Activated T-cell treated with anti-CD3 and anti-CD28 coated beads, Interleukin-2, amount 50 U/mL, for 72 hours (primary cell): ENCODE measurements at regions not wholly inside any gene's neighbourhood (a gene's known extent, or its start where the extent isn't known, plus 50 kb on each side); places are given as distances from the start of the nearest gene placed in this dataset.
"Not testable (repeated sequence)": the region's sequence is repeated elsewhere in the genome, so short reads cannot be mapped to it uniquely, and the experiment has no call there.

Source experiments
- ATAC-seq, 2 donors: fragments of 150-1000 bp; cut with Tn5 transposase; replicated peaks in 1 of 2; 2 replicates each; pipeline ENCODE4 v1.10.0; 2021; ENCODE audit warnings: moderate library complexity in 2 of 2, mild to moderate bottlenecking in 1 of 2
- DNase-seq, 2 donors: peaks; one replicate each; pipeline ENCODE4 v3.0.0; 2021 to 2022; ENCODE audit warnings: mixed read lengths in 1 of 2
- H3K27ac Mint-ChIP-seq: one replicate; pipeline ENCODE4 v1.8.0; 2022; ENCODE audit warnings: mild to moderate bottlenecking, moderate library complexity, mixed read lengths
- H3K27me3 Mint-ChIP-seq: one replicate; pipeline ENCODE4 v1.8.0; 2022; ENCODE audit warnings: low read depth, mixed read lengths
- H3K36me3 Mint-ChIP-seq, 2 donors: one replicate each; pipeline ENCODE4 v1.8.0; 2022; ENCODE audit warnings: mixed read lengths in 2 of 2, mild to moderate bottlenecking in 1 of 2; ENCODE audit not compliant: insufficient read depth in 2 of 2
- H3K4me1 Mint-ChIP-seq: one replicate; pipeline ENCODE4 v1.8.0; 2022; ENCODE audit warnings: low read depth, mixed read lengths
- H3K4me3 Mint-ChIP-seq, 2 donors: one replicate each; pipeline ENCODE4 v1.8.0; 2022; ENCODE audit warnings: mild to moderate bottlenecking in 2 of 2, mixed read lengths in 2 of 2, moderate library complexity in 2 of 2
- H3K9me3 Mint-ChIP-seq, 2 donors: one replicate each; pipeline ENCODE4 v1.8.0; 2022; ENCODE audit warnings: mixed read lengths in 2 of 2

GRCh38 chr6:84862843-84863242 is 98.4 kb upstream of the TBX18 start:
- Mint-ChIP-seq H3K27me3 (no peaks in the 10 kb centered on the region), H3K27ac (no peak overlapping the region), H3K9me3 (peaks cover 0 to 2% of the 10 kb centered on the region in 2 donors), H3K4me3 (no peak overlapping the region), H3K4me1 (no peaks in the 10 kb centered on the region), H3K36me3 (no peaks in the 10 kb centered on the region)
- ATAC-seq: no peak
- DNase-seq: no peak

DNA sequence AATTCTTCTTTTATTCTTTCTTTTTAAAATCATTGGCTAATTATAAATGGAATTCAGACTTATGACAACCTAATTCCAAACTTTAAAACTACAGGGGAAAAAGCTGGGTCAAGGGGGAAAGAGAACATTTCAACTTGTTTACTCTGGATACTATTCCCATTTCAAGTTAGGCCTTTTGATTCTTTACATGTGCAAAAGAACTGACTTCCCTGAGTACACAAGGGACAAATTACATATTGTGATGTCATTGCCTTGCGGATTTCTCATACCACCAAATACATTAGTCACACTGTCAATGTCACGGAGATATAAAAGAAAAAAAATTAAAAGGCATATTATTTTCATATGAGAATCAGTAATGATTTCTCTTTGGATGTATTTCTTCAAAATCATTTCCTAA is 96.5 kb upstream of the TBX18 start:
- H3K9me3 Mint-ChIP-seq: peaks cover 0 to 2% of the 10 kb centered on the region in 2 donors
- no peaks in the 10 kb centered on the region for H3K4me1 Mint-ChIP-seq
- DNase-seq (no peak), ATAC-seq (no peak)
- no peak overlapping the region for H3K4me3 Mint-ChIP-seq
- H3K27ac Mint-ChIP-seq: no peak overlapping the region
- no peaks in the 10 kb centered on the region for H3K27me3 Mint-ChIP-seq
- no peaks in the 10 kb centered on the region for H3K36me3 Mint-ChIP-seq

- H3K9me3 Mint-ChIP-seq: peaks cover 0 to 2% of the 10 kb centered on the region in 2 donors
- H3K36me3 Mint-ChIP-seq: no peaks in the 10 kb centered on the region
- H3K4me1 Mint-ChIP-seq: no peaks in the 10 kb centered on the region
- ATAC-seq (no peak), DNase-seq (no peak)
- no peak overlapping the region for H3K27ac Mint-ChIP-seq
- H3K4me3 Mint-ChIP-seq: no peak overlapping the region
- no peaks in the 10 kb centered on the region for H3K27me3 Mint-ChIP-seq
These were observed 96.1 kb upstream of the TBX18 start for GRCh38 chr6:84860509-84860908.

DNA sequence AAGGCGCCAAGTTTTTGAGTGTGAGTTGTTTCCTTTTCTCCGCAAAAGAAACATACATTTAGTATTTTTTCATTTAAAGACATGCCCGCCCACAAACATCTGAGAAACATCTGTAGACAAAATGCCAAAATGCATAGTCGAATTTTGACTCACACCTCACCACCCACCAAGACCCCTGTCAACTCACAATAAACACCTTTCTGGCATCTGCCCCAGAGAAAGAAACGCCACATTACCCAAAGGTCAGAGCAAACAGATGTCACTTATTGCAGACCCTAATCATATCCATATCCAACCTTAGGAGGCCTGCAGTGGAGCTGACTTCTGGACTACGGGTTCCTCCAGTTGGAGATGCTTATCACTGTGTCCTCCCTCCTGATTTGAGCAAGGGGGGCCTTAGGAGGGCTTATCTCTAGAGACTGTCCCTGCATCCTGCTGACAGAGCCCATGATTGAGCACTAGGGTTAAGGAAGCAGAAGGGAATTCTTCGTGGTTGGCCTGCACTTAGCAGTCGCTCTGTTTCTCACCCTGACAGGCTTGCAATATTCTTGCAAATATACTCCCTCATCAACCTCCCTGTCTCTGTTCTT is 90.5 kb upstream of the TBX18 start:
- H3K27me3 Mint-ChIP-seq: no peaks in the 10 kb centered on the region
- no peak for DNase-seq
- H3K27ac Mint-ChIP-seq: no peak overlapping the region
- no peak overlapping the region for H3K4me3 Mint-ChIP-seq
- no peak for ATAC-seq
- H3K36me3 Mint-ChIP-seq: no peaks in the 10 kb centered on the region
- H3K4me1 Mint-ChIP-seq: no peaks in the 10 kb centered on the region
- H3K9me3 Mint-ChIP-seq: peaks cover 0 to 2% of the 10 kb centered on the region in 2 donors

DNA sequence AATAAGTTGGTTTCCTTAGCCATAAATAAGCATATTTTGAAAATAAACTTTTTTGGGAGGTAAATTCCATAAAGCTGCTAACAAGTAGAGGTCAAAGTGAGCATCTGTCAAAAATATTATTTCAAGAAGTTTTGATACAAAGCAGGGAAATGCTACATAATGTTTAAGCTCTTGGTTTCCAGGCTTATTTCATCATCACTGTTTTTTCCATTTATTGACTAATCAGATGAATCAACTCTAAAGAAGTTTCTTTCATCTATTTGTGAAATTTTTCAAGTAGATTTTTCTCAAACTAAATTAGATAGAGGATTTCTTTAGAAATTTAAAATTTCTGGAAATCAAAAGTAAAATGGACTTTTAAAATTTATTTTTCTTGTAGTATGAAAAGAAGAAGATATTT is 89.5 kb upstream of the TBX18 start:
- Mint-ChIP-seq H3K4me3 (no peak overlapping the region), H3K36me3 (no peaks in the 10 kb centered on the region), H3K27ac (no peak overlapping the region), H3K27me3 (no peaks in the 10 kb centered on the region), H3K4me1 (no peaks in the 10 kb centered on the region), H3K9me3 (peaks cover 0 to 2% of the 10 kb centered on the region in 2 donors)
- ATAC-seq: no peak
- no peak for DNase-seq

- H3K27ac Mint-ChIP-seq: no peak overlapping the region
- H3K4me3 Mint-ChIP-seq: no peak overlapping the region
- no peaks in the 10 kb centered on the region for H3K27me3 Mint-ChIP-seq
- H3K4me1 Mint-ChIP-seq: no peaks in the 10 kb centered on the region
- peaks cover 5 to 6% of the 10 kb centered on the region in 2 donors for H3K9me3 Mint-ChIP-seq
- no peaks in the 10 kb centered on the region for H3K36me3 Mint-ChIP-seq
- DNase-seq: no peak
- ATAC-seq: no peak
These were observed 84.6 kb upstream of the TBX18 start for GRCh38 chr6:84848960-84849359.

DNA sequence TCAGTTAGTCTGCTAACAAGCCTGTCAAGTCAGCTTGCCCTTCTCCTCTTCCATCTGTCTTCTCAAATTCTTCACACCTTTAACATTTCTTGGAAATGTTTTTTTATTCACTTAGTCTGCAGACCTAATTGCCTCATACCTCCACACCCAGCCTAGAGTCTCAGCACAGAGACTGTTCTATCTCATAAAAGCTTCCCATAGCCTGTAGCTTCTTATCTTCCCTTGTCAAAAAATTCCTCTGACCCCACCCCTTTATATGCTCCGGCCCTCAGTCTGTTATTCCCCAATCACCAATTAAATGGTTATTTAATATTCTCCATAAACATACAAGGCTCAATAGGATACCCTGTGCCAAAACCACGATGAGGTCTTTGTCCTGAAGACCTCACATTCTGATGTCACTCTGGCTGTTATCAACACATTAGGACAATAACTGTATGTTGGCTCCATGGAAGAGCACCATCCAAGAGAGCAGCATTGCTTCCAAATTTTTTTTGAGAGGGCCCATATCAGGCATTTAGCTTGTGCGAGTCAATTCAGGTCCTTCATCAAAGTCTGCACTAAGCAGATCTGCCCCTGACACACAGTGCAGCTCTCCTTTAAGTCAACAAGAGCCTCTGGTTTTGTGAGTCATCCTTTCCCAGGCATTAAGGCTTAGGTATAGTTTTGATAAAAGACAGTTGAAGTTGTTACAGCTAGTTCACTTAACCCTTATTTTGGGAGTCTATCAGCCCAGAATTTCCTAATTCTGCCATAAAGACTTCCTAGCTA is 83.2 kb upstream of the TBX18 start:
- DNase-seq: no peak
- no peak for ATAC-seq
- peaks cover 5 to 6% of the 10 kb centered on the region in 2 donors for H3K9me3 Mint-ChIP-seq
- no peaks in the 10 kb centered on the region for H3K27me3 Mint-ChIP-seq
- H3K4me1 Mint-ChIP-seq: no peaks in the 10 kb centered on the region
- H3K27ac Mint-ChIP-seq: no peak overlapping the region
- no peaks in the 10 kb centered on the region for H3K36me3 Mint-ChIP-seq
- H3K4me3 Mint-ChIP-seq: no peak overlapping the region

DNA sequence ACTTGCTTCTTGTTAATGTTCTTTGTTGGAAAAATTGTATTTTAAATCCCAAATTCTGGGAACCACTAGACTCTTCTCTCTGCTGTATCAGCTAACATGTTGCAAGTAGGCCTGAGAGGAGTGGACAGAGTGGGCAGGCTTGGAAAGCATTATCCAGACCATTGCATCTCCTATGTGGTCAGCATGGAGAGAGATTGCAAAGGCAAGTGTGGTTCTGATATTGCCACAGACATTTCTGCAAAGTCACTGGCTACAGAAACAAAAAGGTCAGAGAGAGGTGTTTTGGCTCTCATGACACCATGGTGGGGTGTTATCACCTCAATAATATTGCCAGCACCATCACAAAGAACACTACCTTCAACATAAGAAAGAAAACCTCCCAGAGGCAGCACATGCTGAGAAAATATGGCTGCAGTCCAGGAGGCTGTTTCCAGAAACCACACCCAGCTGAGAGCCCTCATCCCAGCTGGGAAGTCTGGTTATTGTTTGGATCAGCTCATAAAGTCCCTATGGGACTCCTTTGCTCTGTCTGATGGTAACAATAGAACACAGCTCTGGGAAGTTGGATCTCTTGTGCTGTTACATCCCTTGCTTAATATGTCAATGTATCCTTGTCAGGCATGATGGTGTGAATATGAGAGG is 78.2 kb upstream of the TBX18 start:
- H3K27me3 Mint-ChIP-seq: no peaks in the 10 kb centered on the region
- H3K9me3 Mint-ChIP-seq: peaks cover 16 to 23% of the 10 kb centered on the region in 2 donors
- ATAC-seq (no peak), DNase-seq (no peak)
- H3K4me3 Mint-ChIP-seq: no peak overlapping the region
- peak overlapping the region; percentile 2 for H3K27ac Mint-ChIP-seq
- no peaks in the 10 kb centered on the region for H3K4me1 Mint-ChIP-seq
- H3K36me3 Mint-ChIP-seq: no peaks in the 10 kb centered on the region

DNA sequence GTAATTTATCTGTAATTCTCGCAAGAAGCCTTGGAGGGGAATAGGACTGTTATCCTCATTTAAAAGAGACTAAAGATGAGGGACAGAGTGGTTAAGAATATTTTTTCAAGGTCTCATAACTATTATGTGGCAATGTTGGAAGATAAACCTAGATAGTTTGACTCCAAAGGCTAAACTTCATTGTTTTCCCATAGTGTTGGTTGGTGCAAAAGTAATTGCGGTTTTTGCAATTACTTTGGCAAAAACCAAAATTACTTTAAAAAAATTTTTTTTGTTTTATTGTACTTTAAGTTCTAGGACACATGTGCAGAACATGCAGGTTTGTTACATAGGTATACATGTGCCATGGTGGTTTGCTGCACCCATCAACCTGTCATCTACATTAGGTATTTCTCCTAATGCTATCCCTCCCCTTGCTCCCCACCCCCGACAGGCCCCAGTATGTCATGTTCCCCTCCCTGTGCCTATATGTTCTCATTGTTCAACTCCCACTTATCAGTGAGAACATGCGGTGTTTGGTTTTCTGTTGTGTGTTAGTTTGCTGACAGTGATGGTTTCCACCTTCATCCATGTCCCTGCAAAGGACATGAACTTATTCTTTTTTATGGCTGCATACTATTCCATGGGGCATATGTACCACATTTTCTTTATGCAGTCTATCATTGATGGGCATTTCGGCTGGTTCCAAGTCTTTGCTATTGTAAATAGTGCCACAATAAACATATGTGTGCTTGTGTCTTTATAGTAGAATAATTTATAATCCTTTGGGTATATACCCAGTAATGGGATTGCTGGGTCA is 72.9 kb upstream of the TBX18 start:
- not testable (repeated sequence) for H3K27ac Mint-ChIP-seq, DNase-seq, H3K4me3 Mint-ChIP-seq, H3K4me1 Mint-ChIP-seq, H3K36me3 Mint-ChIP-seq, H3K27me3 Mint-ChIP-seq, ATAC-seq
- peaks cover 12 to 21% of the 10 kb centered on the region in 2 donors for H3K9me3 Mint-ChIP-seq

GRCh38 chr6:84836366-84836765 is 72.0 kb upstream of the TBX18 start:
- H3K27ac Mint-ChIP-seq: no peak overlapping the region
- no peaks in the 10 kb centered on the region for H3K4me1 Mint-ChIP-seq
- H3K36me3 Mint-ChIP-seq: no peaks in the 10 kb centered on the region
- no peaks in the 10 kb centered on the region for H3K27me3 Mint-ChIP-seq
- H3K4me3 Mint-ChIP-seq: no peak overlapping the region
- H3K9me3 Mint-ChIP-seq: peaks cover 11 to 19% of the 10 kb centered on the region in 2 donors
- DNase-seq (no peak), ATAC-seq (no peak)

- H3K9me3 Mint-ChIP-seq: peaks cover 9% of the 10 kb centered on the region in 2 donors
These were observed 70.9 kb upstream of the TBX18 start for GRCh38 chr6:84835340-84835739.

GRCh38 chr6:84831924-84832323 is 67.5 kb upstream of the TBX18 start:
- not testable (repeated sequence) for DNase-seq, H3K27ac Mint-ChIP-seq, H3K27me3 Mint-ChIP-seq, ATAC-seq, H3K4me1 Mint-ChIP-seq, H3K4me3 Mint-ChIP-seq, H3K36me3 Mint-ChIP-seq
- peaks cover 4 to 15% of the 10 kb centered on the region in 2 donors for H3K9me3 Mint-ChIP-seq

More at GRCh38 chr6:84835340-84835739, 70.9 kb upstream of the TBX18 start:
- no peak for ATAC-seq
- H3K36me3 Mint-ChIP-seq: no peaks in the 10 kb centered on the region
- no peaks in the 10 kb centered on the region for H3K27me3 Mint-ChIP-seq
- H3K27ac Mint-ChIP-seq: no peak overlapping the region
- DNase-seq: no peak
- no peak overlapping the region for H3K4me3 Mint-ChIP-seq
- H3K4me1 Mint-ChIP-seq: no peaks in the 10 kb centered on the region

- ATAC-seq: no peak
- no peak overlapping the region for H3K4me3 Mint-ChIP-seq
- peaks cover 0 to 2% of the 10 kb centered on the region in 2 donors for H3K36me3 Mint-ChIP-seq
- H3K9me3 Mint-ChIP-seq: peaks cover 10 to 16% of the 10 kb centered on the region in 2 donors
- no peaks in the 10 kb centered on the region for H3K27me3 Mint-ChIP-seq
- no peak overlapping the region for H3K27ac Mint-ChIP-seq
- H3K4me1 Mint-ChIP-seq: no peaks in the 10 kb centered on the region
- no peak for DNase-seq
These were observed 61.1 kb upstream of the TBX18 start for GRCh38 chr6:84825461-84825860.
